ENCODE measurements at regions not wholly inside any gene's neighbourhood (a gene's known extent, or its start where the extent isn't known, plus 50 kb on each side); places are given as distances from the start of the nearest gene placed in this dataset.

DNA sequence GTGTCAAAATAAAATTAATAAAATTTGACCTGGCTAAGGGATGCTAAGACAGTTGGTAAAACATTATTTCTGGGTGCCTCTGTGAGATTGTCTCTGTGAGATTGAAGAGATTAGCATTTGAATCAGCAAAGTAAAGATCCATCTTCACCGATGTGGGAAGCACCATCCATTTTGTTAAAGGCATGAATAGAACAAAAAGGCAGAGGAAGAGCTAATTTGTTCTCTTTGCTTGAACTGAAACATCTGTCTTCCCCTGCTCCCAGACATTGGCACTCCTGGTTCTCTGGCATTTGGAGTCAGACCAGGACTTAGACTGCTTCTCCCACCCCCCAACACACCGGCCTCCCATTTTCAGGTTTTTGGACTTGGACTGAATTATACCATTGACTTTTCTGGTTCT is 603.8 kb upstream of the LINC00305 start (continued):
- TF ChIP-seq, protein P1, sequence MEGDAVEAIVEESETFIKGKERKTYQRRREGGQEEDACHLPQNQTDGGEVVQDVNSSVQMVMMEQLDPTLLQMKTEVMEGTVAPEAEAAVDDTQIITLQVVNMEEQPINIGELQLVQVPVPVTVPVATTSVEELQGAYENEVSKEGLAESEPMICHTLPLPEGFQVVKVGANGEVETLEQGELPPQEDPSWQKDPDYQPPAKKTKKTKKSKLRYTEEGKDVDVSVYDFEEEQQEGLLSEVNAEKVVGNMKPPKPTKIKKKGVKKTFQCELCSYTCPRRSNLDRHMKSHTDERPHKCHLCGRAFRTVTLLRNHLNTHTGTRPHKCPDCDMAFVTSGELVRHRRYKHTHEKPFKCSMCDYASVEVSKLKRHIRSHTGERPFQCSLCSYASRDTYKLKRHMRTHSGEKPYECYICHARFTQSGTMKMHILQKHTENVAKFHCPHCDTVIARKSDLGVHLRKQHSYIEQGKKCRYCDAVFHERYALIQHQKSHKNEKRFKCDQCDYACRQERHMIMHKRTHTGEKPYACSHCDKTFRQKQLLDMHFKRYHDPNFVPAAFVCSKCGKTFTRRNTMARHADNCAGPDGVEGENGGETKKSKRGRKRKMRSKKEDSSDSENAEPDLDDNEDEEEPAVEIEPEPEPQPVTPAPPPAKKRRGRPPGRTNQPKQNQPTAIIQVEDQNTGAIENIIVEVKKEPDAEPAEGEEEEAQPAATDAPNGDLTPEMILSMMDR (IDR thresholded peaks at IDR 0.05): no peak
- TF ChIP-seq RFX5 (IDR thresholded peaks at IDR 0.05): no peak

DNA sequence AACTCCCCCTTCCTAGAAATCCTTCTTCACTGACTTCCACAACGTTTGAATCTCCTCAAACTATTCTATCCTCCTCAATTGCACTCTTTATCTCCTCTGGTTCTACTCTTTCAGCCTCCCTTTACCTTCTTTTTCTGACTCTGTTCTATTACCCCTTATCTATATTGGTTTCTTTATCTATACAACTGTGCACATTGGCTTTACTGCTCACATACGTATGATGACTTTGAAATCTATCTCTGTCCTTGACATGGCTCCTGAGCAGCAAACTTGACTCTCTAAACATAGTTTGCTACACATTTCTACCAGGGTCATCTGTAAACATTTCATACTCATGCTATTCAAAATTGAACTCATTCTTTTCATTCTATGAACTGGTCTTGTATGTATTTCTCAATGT is 601.0 kb upstream of the LINC00305 start:
- CTCF ChIA-PET: no interaction called here
- FAIRE-seq: no peak
- H3K27ac ChIP-seq: no peak overlapping the region
- no peaks in the 10 kb centered on the region for H3K4me1 ChIP-seq
- H3K9me3 ChIP-seq: no peaks in the 10 kb centered on the region
- 29% methylated on average over 2 of the region's 2 CpGs for WGBS (ENCODE audit: missing lambda C conversion rate)
- ATAC-seq: no peak
- no peak overlapping the region for H3K4me2 ChIP-seq
- POLR2A ChIA-PET: no interaction called here
- H3K4me3 ChIP-seq: no peak overlapping the region
- no peak for DNase-seq (ENCODE audit: low read depth in 1 of 2, low spot score in 1 of 2)
- no peak for TF ChIP-seq MAFK (IDR thresholded peaks at IDR 0.05; ENCODE audit: partially characterized antibody)
- TF ChIP-seq HOXA7 (CRISPR knock-in tag; IDR thresholded peaks at IDR 0.05): no peak
- TF ChIP-seq, protein P2, sequence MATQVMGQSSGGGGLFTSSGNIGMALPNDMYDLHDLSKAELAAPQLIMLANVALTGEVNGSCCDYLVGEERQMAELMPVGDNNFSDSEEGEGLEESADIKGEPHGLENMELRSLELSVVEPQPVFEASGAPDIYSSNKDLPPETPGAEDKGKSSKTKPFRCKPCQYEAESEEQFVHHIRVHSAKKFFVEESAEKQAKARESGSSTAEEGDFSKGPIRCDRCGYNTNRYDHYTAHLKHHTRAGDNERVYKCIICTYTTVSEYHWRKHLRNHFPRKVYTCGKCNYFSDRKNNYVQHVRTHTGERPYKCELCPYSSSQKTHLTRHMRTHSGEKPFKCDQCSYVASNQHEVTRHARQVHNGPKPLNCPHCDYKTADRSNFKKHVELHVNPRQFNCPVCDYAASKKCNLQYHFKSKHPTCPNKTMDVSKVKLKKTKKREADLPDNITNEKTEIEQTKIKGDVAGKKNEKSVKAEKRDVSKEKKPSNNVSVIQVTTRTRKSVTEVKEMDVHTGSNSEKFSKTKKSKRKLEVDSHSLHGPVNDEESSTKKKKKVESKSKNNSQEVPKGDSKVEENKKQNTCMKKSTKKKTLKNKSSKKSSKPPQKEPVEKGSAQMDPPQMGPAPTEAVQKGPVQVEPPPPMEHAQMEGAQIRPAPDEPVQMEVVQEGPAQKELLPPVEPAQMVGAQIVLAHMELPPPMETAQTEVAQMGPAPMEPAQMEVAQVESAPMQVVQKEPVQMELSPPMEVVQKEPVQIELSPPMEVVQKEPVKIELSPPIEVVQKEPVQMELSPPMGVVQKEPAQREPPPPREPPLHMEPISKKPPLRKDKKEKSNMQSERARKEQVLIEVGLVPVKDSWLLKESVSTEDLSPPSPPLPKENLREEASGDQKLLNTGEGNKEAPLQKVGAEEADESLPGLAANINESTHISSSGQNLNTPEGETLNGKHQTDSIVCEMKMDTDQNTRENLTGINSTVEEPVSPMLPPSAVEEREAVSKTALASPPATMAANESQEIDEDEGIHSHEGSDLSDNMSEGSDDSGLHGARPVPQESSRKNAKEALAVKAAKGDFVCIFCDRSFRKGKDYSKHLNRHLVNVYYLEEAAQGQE (IDR thresholded peaks at IDR 0.05): no peak
- TF ChIP-seq HEYL (CRISPR knock-in tag; IDR thresholded peaks at IDR 0.05): no peak
- TF ChIP-seq, protein P3, sequence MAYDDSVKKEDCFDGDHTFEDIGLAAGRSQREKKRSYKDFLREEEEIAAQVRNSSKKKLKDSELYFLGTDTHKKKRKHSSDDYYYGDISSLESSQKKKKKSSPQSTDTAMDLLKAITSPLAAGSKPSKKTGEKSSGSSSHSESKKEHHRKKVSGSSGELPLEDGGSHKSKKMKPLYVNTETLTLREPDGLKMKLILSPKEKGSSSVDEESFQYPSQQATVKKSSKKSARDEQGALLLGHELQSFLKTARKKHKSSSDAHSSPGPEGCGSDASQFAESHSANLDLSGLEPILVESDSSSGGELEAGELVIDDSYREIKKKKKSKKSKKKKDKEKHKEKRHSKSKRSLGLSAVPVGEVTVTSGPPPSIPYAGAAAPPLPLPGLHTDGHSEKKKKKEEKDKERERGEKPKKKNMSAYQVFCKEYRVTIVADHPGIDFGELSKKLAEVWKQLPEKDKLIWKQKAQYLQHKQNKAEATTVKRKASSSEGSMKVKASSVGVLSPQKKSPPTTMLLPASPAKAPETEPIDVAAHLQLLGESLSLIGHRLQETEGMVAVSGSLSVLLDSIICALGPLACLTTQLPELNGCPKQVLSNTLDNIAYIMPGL (CRISPR knock-in tag; IDR thresholded peaks at IDR 0.05; ENCODE audit: borderline replicate concordance): no peak
- no peak for TF ChIP-seq HDAC2 (IDR thresholded peaks at IDR 0.05)
- TF ChIP-seq HOXB5 (CRISPR knock-in tag; IDR thresholded peaks at IDR 0.05): no peak
- no peak for TF ChIP-seq MYC (IDR thresholded peaks at IDR 0.05; ENCODE audit: borderline replicate concordance, low read length)
- TF ChIP-seq, protein P4, sequence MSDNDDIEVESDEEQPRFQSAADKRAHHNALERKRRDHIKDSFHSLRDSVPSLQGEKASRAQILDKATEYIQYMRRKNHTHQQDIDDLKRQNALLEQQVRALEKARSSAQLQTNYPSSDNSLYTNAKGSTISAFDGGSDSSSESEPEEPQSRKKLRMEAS (IDR thresholded peaks at IDR 0.05): no peak
- no peak for TF ChIP-seq ZFP36 (IDR thresholded peaks at IDR 0.05; ENCODE audit: borderline replicate concordance, partially characterized antibody)

DNA sequence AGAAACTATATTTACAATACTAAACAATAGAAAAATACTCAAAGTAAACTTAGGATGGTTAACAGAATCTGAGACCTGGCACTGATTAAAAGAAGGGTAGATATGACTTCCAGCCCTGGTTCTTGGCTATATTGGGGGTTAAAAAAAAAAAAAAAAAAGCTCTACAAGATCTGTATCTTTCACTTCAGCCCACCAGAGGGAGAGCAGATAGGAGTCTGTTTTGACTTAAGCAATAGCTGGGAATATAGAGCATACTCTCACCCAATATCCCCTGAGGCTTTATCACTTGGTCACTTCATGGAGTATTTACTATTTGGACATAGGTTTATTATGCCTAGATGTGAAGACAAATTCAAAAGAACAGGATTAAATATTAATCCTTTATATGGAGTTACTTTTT is 598.9 kb upstream of the LINC00305 start:
- FAIRE-seq: no peak
- TF ChIP-seq TFCP2L1 (CRISPR knock-in tag; IDR thresholded peaks at IDR 0.05) (no peak), JUN (IDR thresholded peaks at IDR 0.05) (no peak), CHD2 (IDR thresholded peaks at IDR 0.05; ENCODE audit: low read length, partially characterized antibody) (no peak), RAD21 (conservative IDR thresholded peaks at IDR 0.05 in 1 of 2, IDR thresholded peaks at IDR 0.05 in 1 of 2) (no peak), SREBF2 (IDR thresholded peaks at IDR 0.05) (no peak), BHLHE40 (IDR thresholded peaks at IDR 0.05; ENCODE audit: low read depth, low read length) (no peak), HOXA7 (CRISPR knock-in tag; IDR thresholded peaks at IDR 0.05) (no peak), HDAC2 (IDR thresholded peaks at IDR 0.05) (no peak), MAZ (IDR thresholded peaks at IDR 0.05; ENCODE audit: borderline replicate concordance, low read depth, low read length) (no peak), RFX5 (IDR thresholded peaks at IDR 0.05) (no peak), TP53 (CRISPR knock-in tag; IDR thresholded peaks at IDR 0.05) (no peak), CBX2 (IDR thresholded peaks at IDR 0.05; ENCODE audit: borderline replicate concordance, low read depth) (no peak), POLR2A (IDR thresholded peaks at IDR 0.05; ENCODE audit: low read length) (no peak), KDM1A (IDR thresholded peaks at IDR 0.05; ENCODE audit: low read depth) (no peak), NFE2L2 (conservative IDR thresholded peaks at IDR 0.05; ENCODE audit: low read length) (no peak)
- TF ChIP-seq, protein P3 (CRISPR knock-in tag; IDR thresholded peaks at IDR 0.05; ENCODE audit: borderline replicate concordance): no peak
- TF ChIP-seq, protein P5, sequence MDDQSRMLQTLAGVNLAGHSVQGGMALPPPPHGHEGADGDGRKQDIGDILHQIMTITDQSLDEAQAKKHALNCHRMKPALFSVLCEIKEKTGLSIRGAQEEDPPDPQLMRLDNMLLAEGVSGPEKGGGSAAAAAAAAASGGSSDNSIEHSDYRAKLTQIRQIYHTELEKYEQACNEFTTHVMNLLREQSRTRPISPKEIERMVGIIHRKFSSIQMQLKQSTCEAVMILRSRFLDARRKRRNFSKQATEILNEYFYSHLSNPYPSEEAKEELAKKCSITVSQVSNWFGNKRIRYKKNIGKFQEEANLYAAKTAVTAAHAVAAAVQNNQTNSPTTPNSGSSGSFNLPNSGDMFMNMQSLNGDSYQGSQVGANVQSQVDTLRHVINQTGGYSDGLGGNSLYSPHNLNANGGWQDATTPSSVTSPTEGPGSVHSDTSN (IDR thresholded peaks at IDR 0.05): no peak
- TF ChIP-seq, protein P4 (IDR thresholded peaks at IDR 0.05): no peak

More for the DNA sequence above, 598.9 kb upstream of the LINC00305 start:
- H3K27ac ChIP-seq: no peak overlapping the region
- H3K4me1 ChIP-seq: no peaks in the 10 kb centered on the region
- no peak overlapping the region for H3K4me2 ChIP-seq
- DNase-seq (ENCODE audit: low read depth in 1 of 2, low spot score in 1 of 2): no peak
- no peak for ATAC-seq
- ChIA-PET POLR2A (no interaction called here), CTCF (no interaction called here)
- H3K9me3 ChIP-seq: no peaks in the 10 kb centered on the region
- no peak overlapping the region for H3K4me3 ChIP-seq
